ENCODE measurements at regions not wholly inside any gene's neighbourhood (a gene's known extent, or its start where the extent isn't known, plus 50 kb on each side); places are given as distances from the start of the nearest gene placed in this dataset.

DNA sequence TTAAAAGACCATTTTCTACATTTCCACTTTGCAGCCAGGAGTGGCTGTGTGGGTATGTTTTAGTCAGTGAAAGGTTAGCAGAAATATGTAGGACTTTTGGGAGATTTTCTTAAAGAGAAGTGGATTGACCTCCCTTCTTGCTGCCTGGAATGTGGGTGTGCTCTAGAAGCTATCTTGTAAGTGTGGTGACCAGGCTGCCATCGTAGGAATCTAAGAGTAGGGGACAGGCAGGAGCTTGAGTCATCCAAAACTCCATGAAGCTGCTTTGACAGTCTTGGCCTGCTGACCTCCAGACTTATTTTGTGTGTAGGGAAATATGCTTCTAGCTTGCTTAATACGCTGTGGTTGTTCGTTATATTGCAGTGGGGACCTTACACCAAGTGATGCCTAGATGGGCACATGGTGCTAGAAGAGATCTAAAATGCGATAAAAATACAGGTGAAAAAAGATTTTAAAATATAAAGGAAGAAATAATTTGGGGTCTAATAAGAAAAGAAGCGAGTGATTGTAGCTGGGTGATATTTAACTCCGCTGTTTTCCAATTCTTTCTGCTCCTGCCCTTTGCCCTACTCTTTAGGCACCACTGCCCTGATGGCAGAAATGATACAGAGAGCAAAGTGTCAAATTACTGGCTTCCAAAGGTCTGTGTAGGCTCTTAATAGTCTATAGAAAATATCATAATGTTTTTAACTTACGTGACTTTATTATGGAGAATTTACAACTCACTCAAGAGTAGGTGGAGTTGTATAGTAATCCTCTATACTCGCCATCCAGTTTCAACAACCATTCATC is 298.2 kb upstream of the ZNF608 start:
- Histone ChIP-seq H3K27ac (ENCODE audit: insufficient read depth, low read depth, low read length) (peak overlapping the region; percentile 10), H3K9me3 (replicated peaks; ENCODE audit: control insufficient read depth, insufficient read depth, low read length) (no peaks in the 10 kb centered on the region), H3K4me3 (replicated peaks in 1 of 3; ENCODE audit: insufficient read depth in 1 of 3, low read depth in 1 of 3, low read length in 3 of 3) (no peak overlapping the region), H3K79me2 (ENCODE audit: control insufficient read depth, insufficient read depth, low read length) (no peaks in the 10 kb centered on the region), H3K9me1 (replicated peaks; ENCODE audit: control insufficient read depth, extremely low read depth, insufficient read depth, low read length) (no peaks in the 10 kb centered on the region), H3K4me2 (ENCODE audit: insufficient read depth, low read length) (no peak overlapping the region), H2AFZ (ENCODE audit: low read depth, low read length) (no peak overlapping the region), H3K9ac (replicated peaks; ENCODE audit: extremely low read depth, insufficient read depth, low read length) (no peak overlapping the region), H3K36me3 (ENCODE audit: control insufficient read depth in 2 of 2, extremely low read depth in 1 of 2, insufficient read depth in 2 of 2, low read length in 2 of 2) (no peaks in the 10 kb centered on the region), H3K4me1 (ENCODE audit: control insufficient read depth, extremely low read depth, insufficient read depth, low read length) (peaks cover 34% of the 10 kb centered on the region), H3K27me3 (ENCODE audit: control insufficient read depth in 2 of 2, insufficient read depth in 2 of 2, low read length in 2 of 2) (no peaks in the 10 kb centered on the region), H4K20me1 (replicated peaks; ENCODE audit: control insufficient read depth, extremely low read depth, insufficient read depth, low read length) (no peaks in the 10 kb centered on the region)
- ChIA-PET POLR2A (no interaction called here), CTCF (interaction anchor here (1.3 to 1.7 kb wide), 2 partner anchors 30 to 297 kb away, joined by 3 read pairs; no protein-coding TSS in a partner anchor)
- dilution Hi-C loops (cut with MboI; ENCODE audit: extremely low pct_ligation_motif_present, low sequenced_read_pairs) (no loop called here), intact Hi-C loops (cut with micrococcal nuclease) (loop anchor here (2.0 to 5.0 kb wide), 3 partner anchors 298 to 392 kb away; partner anchors contain the start of gene ZNF608)
- FAIRE-seq: no peak
- BruUV-seq (replicated peaks): no TSS peak
- TF ChIP-seq, protein P1, sequence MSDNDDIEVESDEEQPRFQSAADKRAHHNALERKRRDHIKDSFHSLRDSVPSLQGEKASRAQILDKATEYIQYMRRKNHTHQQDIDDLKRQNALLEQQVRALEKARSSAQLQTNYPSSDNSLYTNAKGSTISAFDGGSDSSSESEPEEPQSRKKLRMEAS (IDR thresholded peaks at IDR 0.05; ENCODE audit: insufficient read depth, insufficient read length): no peak
- TF ChIP-seq POLR2A (IDR thresholded peaks at IDR 0.05; ENCODE audit: low read depth, low read length) (no peak), MYC (IDR thresholded peaks at IDR 0.05; ENCODE audit: low read depth, low read length) (no peak), FOS (IDR thresholded peaks at IDR 0.05; ENCODE audit: borderline replicate concordance, insufficient read depth, low read length) (no peak), POLR2AphosphoS5 (IDR thresholded peaks at IDR 0.05; ENCODE audit: insufficient read depth, low read depth, low read length) (no peak), EZH2 (IDR thresholded peaks at IDR 0.05; ENCODE audit: borderline replicate concordance, low read depth, low read length, severe bottlenecking) (no peak)
- no peak for DNase-seq (ENCODE audit: low read depth, low spot score)

DNA sequence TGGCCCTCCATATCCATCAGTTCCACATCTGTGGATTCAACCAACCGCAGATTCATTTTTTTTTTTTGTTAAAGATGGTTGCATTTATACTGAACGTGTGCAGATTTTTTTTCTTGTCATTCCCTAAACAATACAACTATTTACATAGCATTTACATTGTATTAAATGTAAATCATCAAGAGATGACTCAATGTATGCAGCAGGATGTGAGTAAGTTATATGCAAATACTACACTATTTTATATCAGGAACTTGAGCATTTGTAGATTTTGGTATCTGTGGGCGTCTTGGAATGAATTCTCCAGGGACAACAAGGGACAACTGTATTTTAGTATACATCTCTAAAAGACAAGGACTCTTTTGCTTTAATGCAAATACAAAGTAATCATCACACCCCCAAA is 299.2 kb upstream of the ZNF608 start:
- no peaks in the 10 kb centered on the region for H3K27me3 ChIP-seq (ENCODE audit: control insufficient read depth in 2 of 2, insufficient read depth in 2 of 2, low read length in 2 of 2)
- no peaks in the 10 kb centered on the region for H3K79me2 ChIP-seq (ENCODE audit: control insufficient read depth, insufficient read depth, low read length)
- H3K9me1 ChIP-seq (replicated peaks; ENCODE audit: control insufficient read depth, extremely low read depth, insufficient read depth, low read length): no peaks in the 10 kb centered on the region
- no TSS peak for BruUV-seq (replicated peaks)
- H2AFZ ChIP-seq (ENCODE audit: low read depth, low read length): no peak overlapping the region
- dilution Hi-C loops (cut with MboI; ENCODE audit: extremely low pct_ligation_motif_present, low sequenced_read_pairs): no loop called here
- no peaks in the 10 kb centered on the region for H3K9me3 ChIP-seq (replicated peaks; ENCODE audit: control insufficient read depth, insufficient read depth, low read length)
- peak; percentile 24 for FAIRE-seq
- no peaks in the 10 kb centered on the region for H4K20me1 ChIP-seq (replicated peaks; ENCODE audit: control insufficient read depth, extremely low read depth, insufficient read depth, low read length)
- H3K9ac ChIP-seq (replicated peaks; ENCODE audit: extremely low read depth, insufficient read depth, low read length): no peak overlapping the region
- H3K36me3 ChIP-seq (ENCODE audit: control insufficient read depth in 2 of 2, extremely low read depth in 1 of 2, insufficient read depth in 2 of 2, low read length in 2 of 2): no peaks in the 10 kb centered on the region
- DNase-seq (ENCODE audit: low read depth, low spot score): peak; percentile 41
- peaks cover 34% of the 10 kb centered on the region for H3K4me1 ChIP-seq (ENCODE audit: control insufficient read depth, extremely low read depth, insufficient read depth, low read length)
- ChIA-PET POLR2A (no interaction called here), CTCF (no interaction called here)
- TF ChIP-seq MYC (IDR thresholded peaks at IDR 0.05; ENCODE audit: low read depth, low read length) (no peak), POLR2AphosphoS5 (IDR thresholded peaks at IDR 0.05; ENCODE audit: insufficient read depth, low read depth, low read length) (no peak), EZH2 (IDR thresholded peaks at IDR 0.05; ENCODE audit: borderline replicate concordance, low read depth, low read length, severe bottlenecking) (no peak), POLR2A (IDR thresholded peaks at IDR 0.05; ENCODE audit: low read depth, low read length) (no peak), GATA2 (IDR thresholded peaks at IDR 0.05; ENCODE audit: insufficient read depth, insufficient read length, low read depth, low read length) (no peak), JUN (IDR thresholded peaks at IDR 0.05; ENCODE audit: borderline replicate concordance, insufficient read depth, insufficient read length, low read depth) (peak; percentile 38), FOS (IDR thresholded peaks at IDR 0.05; ENCODE audit: borderline replicate concordance, insufficient read depth, low read length) (peak; percentile 71)
- TF ChIP-seq, protein P2, sequence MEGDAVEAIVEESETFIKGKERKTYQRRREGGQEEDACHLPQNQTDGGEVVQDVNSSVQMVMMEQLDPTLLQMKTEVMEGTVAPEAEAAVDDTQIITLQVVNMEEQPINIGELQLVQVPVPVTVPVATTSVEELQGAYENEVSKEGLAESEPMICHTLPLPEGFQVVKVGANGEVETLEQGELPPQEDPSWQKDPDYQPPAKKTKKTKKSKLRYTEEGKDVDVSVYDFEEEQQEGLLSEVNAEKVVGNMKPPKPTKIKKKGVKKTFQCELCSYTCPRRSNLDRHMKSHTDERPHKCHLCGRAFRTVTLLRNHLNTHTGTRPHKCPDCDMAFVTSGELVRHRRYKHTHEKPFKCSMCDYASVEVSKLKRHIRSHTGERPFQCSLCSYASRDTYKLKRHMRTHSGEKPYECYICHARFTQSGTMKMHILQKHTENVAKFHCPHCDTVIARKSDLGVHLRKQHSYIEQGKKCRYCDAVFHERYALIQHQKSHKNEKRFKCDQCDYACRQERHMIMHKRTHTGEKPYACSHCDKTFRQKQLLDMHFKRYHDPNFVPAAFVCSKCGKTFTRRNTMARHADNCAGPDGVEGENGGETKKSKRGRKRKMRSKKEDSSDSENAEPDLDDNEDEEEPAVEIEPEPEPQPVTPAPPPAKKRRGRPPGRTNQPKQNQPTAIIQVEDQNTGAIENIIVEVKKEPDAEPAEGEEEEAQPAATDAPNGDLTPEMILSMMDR (IDR thresholded peaks at IDR 0.05; ENCODE audit: extremely low read depth in 1 of 2, insufficient read depth in 1 of 2, low read depth in 1 of 2, low read length in 2 of 2): no peak
- TF ChIP-seq, protein P1 (IDR thresholded peaks at IDR 0.05; ENCODE audit: insufficient read depth, insufficient read length): no peak
- peak overlapping the region; percentile 37 for H3K27ac ChIP-seq (ENCODE audit: insufficient read depth, low read depth, low read length)
- intact Hi-C loops (cut with micrococcal nuclease): loop anchor here (2.0 kb wide), 2 partner anchors 299 to 365 kb away; partner anchors contain the start of gene ZNF608
- peak overlapping the region; percentile 47 for H3K4me2 ChIP-seq (ENCODE audit: insufficient read depth, low read length)
- no peak overlapping the region for H3K4me3 ChIP-seq (replicated peaks in 1 of 3; ENCODE audit: insufficient read depth in 1 of 3, low read depth in 1 of 3, low read length in 3 of 3)

Data from endothelial cell of umbilical vein (primary cell).